ENCODE measurements at regions not wholly inside any gene's neighbourhood (a gene's known extent, or its start where the extent isn't known, plus 50 kb on each side); places are given as distances from the start of the nearest gene placed in this dataset.
A peak's percentile ranks its signal among the peaks of the same experiment; 100 is the strongest.

- FAIRE-seq (no peak), DNase-seq (ENCODE audit: low read depth) (no peak)
- Mint-ChIP-seq H3K4me3 (ENCODE audit: unreplicated experiment) (no peak overlapping the region), H3K27ac (ENCODE audit: unreplicated experiment) (no peak overlapping the region), H3K4me1 (ENCODE audit: low read depth, unreplicated experiment) (peaks cover 2% of the 10 kb centered on the region), H3K27me3 (ENCODE audit: low read depth, unreplicated experiment) (peaks cover 21% of the 10 kb centered on the region), H3K9me3 (ENCODE audit: unreplicated experiment) (no peaks in the 10 kb centered on the region), H3K36me3 (ENCODE audit: low read depth, unreplicated experiment) (no peaks in the 10 kb centered on the region)
- H2AFZ ChIP-seq (ENCODE audit: low read depth, low read length): no peak overlapping the region
- H3K4me2 ChIP-seq (ENCODE audit: low read length): no peak overlapping the region
- no peaks in the 10 kb centered on the region for H3K36me3 ChIP-seq (ENCODE audit: insufficient read depth, low read length)
- H3K79me2 ChIP-seq (ENCODE audit: insufficient read depth, low read length): no peaks in the 10 kb centered on the region
- TF ChIP-seq EZH2 (IDR thresholded peaks at IDR 0.05; ENCODE audit: insufficient read depth, low read length): no peak
- no peak for TF ChIP-seq CTCF (IDR thresholded peaks at IDR 0.05; ENCODE audit: insufficient read depth, low read depth, low read length)
- H3K9ac ChIP-seq (ENCODE audit: low read length): no peak overlapping the region
- no peak overlapping the region for H3K4me3 ChIP-seq (ENCODE audit: insufficient read depth, low read depth, low read length)
- H3K27ac ChIP-seq (ENCODE audit: low read depth, low read length): no peak overlapping the region
- H4K20me1 ChIP-seq (ENCODE audit: insufficient read depth, low read length): no peaks in the 10 kb centered on the region
- H3K4me1 ChIP-seq (ENCODE audit: insufficient read depth, low read length): no peaks in the 10 kb centered on the region
- peaks cover 7% of the 10 kb centered on the region for H3K27me3 ChIP-seq (ENCODE audit: insufficient read depth, low read length)
- peaks cover 5% of the 10 kb centered on the region for H3K9me3 ChIP-seq (ENCODE audit: insufficient read depth, low read depth, low read length)
These were observed 117.6 kb upstream of the HAND1 start for GRCh38 chr5:154595662-154596061.

GRCh38 chr5:154593796-154594195 lies 115.8 kb upstream of the HAND1 start:
- FAIRE-seq: no peak
- Mint-ChIP-seq H3K36me3 (ENCODE audit: low read depth, unreplicated experiment) (no peaks in the 10 kb centered on the region), H3K27me3 (ENCODE audit: low read depth, unreplicated experiment) (peaks cover 26% of the 10 kb centered on the region), H3K27ac (ENCODE audit: unreplicated experiment) (no peak overlapping the region), H3K9me3 (ENCODE audit: unreplicated experiment) (no peaks in the 10 kb centered on the region), H3K4me3 (ENCODE audit: unreplicated experiment) (no peak overlapping the region), H3K4me1 (ENCODE audit: low read depth, unreplicated experiment) (peaks cover 2% of the 10 kb centered on the region)
- Histone ChIP-seq H3K9ac (ENCODE audit: low read length) (no peak overlapping the region), H3K4me2 (ENCODE audit: low read length) (no peak overlapping the region), H4K20me1 (ENCODE audit: insufficient read depth, low read length) (no peaks in the 10 kb centered on the region), H3K4me3 (ENCODE audit: insufficient read depth, low read depth, low read length) (no peak overlapping the region), H3K9me3 (ENCODE audit: insufficient read depth, low read depth, low read length) (peaks cover 5% of the 10 kb centered on the region), H2AFZ (ENCODE audit: low read depth, low read length) (no peak overlapping the region), H3K27me3 (ENCODE audit: insufficient read depth, low read length) (peaks cover 7% of the 10 kb centered on the region), H3K79me2 (ENCODE audit: insufficient read depth, low read length) (no peaks in the 10 kb centered on the region), H3K4me1 (ENCODE audit: insufficient read depth, low read length) (no peaks in the 10 kb centered on the region), H3K27ac (ENCODE audit: low read depth, low read length) (no peak overlapping the region), H3K36me3 (ENCODE audit: insufficient read depth, low read length) (no peaks in the 10 kb centered on the region)
- DNase-seq (ENCODE audit: low read depth): no peak
- no peak for TF ChIP-seq EZH2 (IDR thresholded peaks at IDR 0.05; ENCODE audit: insufficient read depth, low read length)

GRCh38 chr5:154593071-154593470 lies 115.0 kb upstream of the HAND1 start:
- Mint-ChIP-seq H3K27ac (ENCODE audit: unreplicated experiment) (peak overlapping the region; percentile 44), H3K4me3 (ENCODE audit: unreplicated experiment) (no peak overlapping the region), H3K9me3 (ENCODE audit: unreplicated experiment) (no peaks in the 10 kb centered on the region), H3K4me1 (ENCODE audit: low read depth, unreplicated experiment) (peaks cover 2% of the 10 kb centered on the region), H3K36me3 (ENCODE audit: low read depth, unreplicated experiment) (no peaks in the 10 kb centered on the region), H3K27me3 (ENCODE audit: low read depth, unreplicated experiment) (peaks cover 25% of the 10 kb centered on the region)
- H3K27ac ChIP-seq (ENCODE audit: low read depth, low read length): no peak overlapping the region
- no peak for TF ChIP-seq EZH2 (IDR thresholded peaks at IDR 0.05; ENCODE audit: insufficient read depth, low read length)
- H3K4me1 ChIP-seq (ENCODE audit: insufficient read depth, low read length): no peaks in the 10 kb centered on the region
- H2AFZ ChIP-seq (ENCODE audit: low read depth, low read length): no peak overlapping the region
- H3K36me3 ChIP-seq (ENCODE audit: insufficient read depth, low read length): no peaks in the 10 kb centered on the region
- H3K9me3 ChIP-seq (ENCODE audit: insufficient read depth, low read depth, low read length): peaks cover 4% of the 10 kb centered on the region
- H3K27me3 ChIP-seq (ENCODE audit: insufficient read depth, low read length): peaks cover 9% of the 10 kb centered on the region
- no peak for FAIRE-seq
- no peak overlapping the region for H3K4me2 ChIP-seq (ENCODE audit: low read length)
- H3K4me3 ChIP-seq (ENCODE audit: insufficient read depth, low read depth, low read length): no peak overlapping the region
- peak; percentile 19 for DNase-seq (ENCODE audit: low read depth)
- no peaks in the 10 kb centered on the region for H4K20me1 ChIP-seq (ENCODE audit: insufficient read depth, low read length)
- no peaks in the 10 kb centered on the region for H3K79me2 ChIP-seq (ENCODE audit: insufficient read depth, low read length)
- no peak overlapping the region for H3K9ac ChIP-seq (ENCODE audit: low read length)
